Stimulated activated CD8-positive, alpha-beta memory T cell treated with anti-CD3 and anti-CD28 coated beads, Interleukin-15, amount 100 ng/mL, for 1 hour (primary cell): ENCODE measurements at regions not wholly inside any gene's neighbourhood (a gene's known extent, or its start where the extent isn't known, plus 50 kb on each side); places are given as distances from the start of the nearest gene placed in this dataset.
"Not testable (repeated sequence)": the region's sequence is repeated elsewhere in the genome, so short reads cannot be mapped to it uniquely, and the experiment has no call there.

ENCODE experiments used
- DNase-seq: peaks from one replicate; pipeline ENCODE4 v3.0.0-alpha.2; 2020; ENCODE audit warnings: low read depth

GRCh38 chr12:9367828-9368227 lies 159.6 kb upstream of the PZP start:
- DNase-seq, result no peak

- no peak for DNase-seq
Measured at GRCh38 chr12:9367201-9367600, 159.0 kb upstream of the PZP start.

GRCh38 chr12:9365296-9365695 lies 157.1 kb upstream of the PZP start:
- no peak for DNase-seq

- no peak for DNase-seq
Measured at GRCh38 chr12:9364224-9365176, 156.3 kb upstream of the PZP start.

- DNase-seq, result no peak
Measured at GRCh38 chr12:9363145-9363544, 154.9 kb upstream of the PZP start.

- DNase-seq, result no peak
Measured at GRCh38 chr12:9361879-9362326, 153.7 kb upstream of the PZP start.

GRCh38 chr12:9354009-9354754 lies 146.0 kb upstream of the PZP start:
- not testable (repeated sequence) for DNase-seq

GRCh38 chr12:9351136-9351535 lies 142.9 kb upstream of the PZP start:
- DNase-seq, result no peak

- DNase-seq, result no peak
Measured at GRCh38 chr12:9349888-9350885, 142.0 kb upstream of the PZP start.

- no peak for DNase-seq
Measured at GRCh38 chr12:9348906-9349518, 140.8 kb upstream of the PZP start.

GRCh38 chr12:9347328-9348127 lies 139.3 kb upstream of the PZP start:
- no peak for DNase-seq

- DNase-seq, result no peak
Measured at GRCh38 chr12:9346866-9347327, 138.7 kb upstream of the PZP start.

- DNase-seq, result no peak
Measured at GRCh38 chr12:9345171-9345570, 137.0 kb upstream of the PZP start.

GRCh38 chr12:9344541-9344940 lies 136.3 kb upstream of the PZP start:
- DNase-seq, result no peak

GRCh38 chr12:9343731-9344130 lies 135.5 kb upstream of the PZP start:
- DNase-seq, result no peak

GRCh38 chr12:9342614-9343353 lies 134.6 kb upstream of the PZP start:
- DNase-seq, result no peak

- no peak for DNase-seq
Measured at GRCh38 chr12:9341260-9341585, 133.0 kb upstream of the PZP start.

- DNase-seq, result no peak
Measured at GRCh38 chr12:9340422-9341259, 132.4 kb upstream of the PZP start.

GRCh38 chr12:9337656-9338055 lies 129.5 kb upstream of the PZP start:
- DNase-seq, result no peak
